ENCODE measurements at regions not wholly inside any gene's neighbourhood (a gene's known extent, or its start where the extent isn't known, plus 50 kb on each side); places are given as distances from the start of the nearest gene placed in this dataset.

DNA sequence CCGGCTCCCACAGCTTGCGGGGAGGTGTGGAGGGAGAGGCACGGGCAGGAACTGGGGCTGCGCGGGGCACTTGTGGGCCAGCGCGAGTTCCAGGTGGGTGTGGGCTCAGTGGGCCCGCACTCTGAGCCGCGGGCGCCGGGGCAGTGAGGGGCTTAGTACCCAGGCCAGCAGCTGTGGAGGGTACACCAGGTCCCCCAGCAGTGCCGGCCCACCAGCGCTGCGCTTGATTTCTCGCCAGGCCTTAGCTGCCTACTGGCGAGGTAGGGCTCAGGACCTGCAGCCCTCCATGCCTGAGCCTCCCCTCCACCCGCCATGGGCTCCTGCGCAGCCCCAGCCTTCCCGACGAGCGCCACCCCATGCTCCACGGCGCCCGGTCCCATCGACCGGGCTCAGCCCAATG, 337.9 kb upstream of the ACVR2A start (continued):
- no peak for TF ChIP-seq ZNF462 (CRISPR knock-in tag; IDR thresholded peaks at IDR 0.05)
- TF ChIP-seq, protein P1, sequence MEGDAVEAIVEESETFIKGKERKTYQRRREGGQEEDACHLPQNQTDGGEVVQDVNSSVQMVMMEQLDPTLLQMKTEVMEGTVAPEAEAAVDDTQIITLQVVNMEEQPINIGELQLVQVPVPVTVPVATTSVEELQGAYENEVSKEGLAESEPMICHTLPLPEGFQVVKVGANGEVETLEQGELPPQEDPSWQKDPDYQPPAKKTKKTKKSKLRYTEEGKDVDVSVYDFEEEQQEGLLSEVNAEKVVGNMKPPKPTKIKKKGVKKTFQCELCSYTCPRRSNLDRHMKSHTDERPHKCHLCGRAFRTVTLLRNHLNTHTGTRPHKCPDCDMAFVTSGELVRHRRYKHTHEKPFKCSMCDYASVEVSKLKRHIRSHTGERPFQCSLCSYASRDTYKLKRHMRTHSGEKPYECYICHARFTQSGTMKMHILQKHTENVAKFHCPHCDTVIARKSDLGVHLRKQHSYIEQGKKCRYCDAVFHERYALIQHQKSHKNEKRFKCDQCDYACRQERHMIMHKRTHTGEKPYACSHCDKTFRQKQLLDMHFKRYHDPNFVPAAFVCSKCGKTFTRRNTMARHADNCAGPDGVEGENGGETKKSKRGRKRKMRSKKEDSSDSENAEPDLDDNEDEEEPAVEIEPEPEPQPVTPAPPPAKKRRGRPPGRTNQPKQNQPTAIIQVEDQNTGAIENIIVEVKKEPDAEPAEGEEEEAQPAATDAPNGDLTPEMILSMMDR (conservative IDR thresholded peaks at IDR 0.05; ENCODE audit: low read depth in 2 of 2), result no peak
- TF ChIP-seq REST (IDR thresholded peaks at IDR 0.05; ENCODE audit: unreplicated experiment), result no peak
- no peak for TF ChIP-seq EZH2phosphoT487 (IDR thresholded peaks at IDR 0.05; ENCODE audit: unreplicated experiment)
- no peak for TF ChIP-seq STAT1 (IDR thresholded peaks at IDR 0.05; ENCODE audit: unreplicated experiment)
- no peak for TF ChIP-seq NANOG (IDR thresholded peaks at IDR 0.05; ENCODE audit: borderline replicate concordance)

All from GM23338 (cell line).